Thoracic aorta (tissue), 2 donors: ENCODE measurements at regions not wholly inside any gene's neighbourhood (a gene's known extent, or its start where the extent isn't known, plus 50 kb on each side); places are given as distances from the start of the nearest gene placed in this dataset.

ENCODE experiments used
- ATAC-seq: fragments of 150-250 bp; one replicate; pipeline ENCODE4 v1.8.0; 2017; ENCODE audit warnings: low read depth; ENCODE audit not compliant: insufficient number of reproducible peaks, low FRiP score
- DNase-seq: peaks from one replicate; pipeline ENCODE4 v3.0.0-alpha.2; 2020; ENCODE audit warnings: low spot score
- H3K27ac ChIP-seq, 2 donors: fragments of 200-600 bp; sonication (generic); 1 replicate in 1 of 2; 2 replicates in 1 of 2; pipeline ENCODE4 v1.5.1; 2016; ENCODE audit warnings: mild to moderate bottlenecking in 2 of 2, moderate library complexity in 2 of 2
- H3K27me3 ChIP-seq: fragments of 200-600 bp; sonication (generic); replicated peaks from 2 replicates; pipeline ENCODE4 v1.6.0; 2016; ENCODE audit warnings: mild to moderate bottlenecking; ENCODE audit not compliant: insufficient read depth
- H3K36me3 ChIP-seq: fragments of 200-600 bp; sonication (generic); one replicate; pipeline ENCODE4 v1.5.1; 2016
- H3K4me1 ChIP-seq, 2 donors: fragments of 200-600 bp; sonication (generic); 1 replicate in 1 of 2; 2 replicates in 1 of 2; pipeline versions ENCODE4 v1.5.1 to v1.6.0; 2016; ENCODE audit warnings: low read depth in 2 of 2, mild to moderate bottlenecking in 1 of 2; ENCODE audit not compliant: control insufficient read depth in 1 of 2
- H3K4me3 ChIP-seq: fragments of 200-600 bp; sonication (generic); 2 replicates; pipeline ENCODE4 v1.5.1; 2016; ENCODE audit warnings: mild to moderate bottlenecking
- H3K9me3 ChIP-seq: fragments of 200-600 bp; sonication (generic); 2 replicates; pipeline ENCODE4 v1.5.1; 2016
- TF ChIP-seq, protein P1 (sequence below): fragments of 200-600 bp; sonication (generic); IDR thresholded peaks from one replicate; pipeline ENCODE4 v1.5.1; 2019; ENCODE audit warnings: antibody characterized with exemption

DNA sequence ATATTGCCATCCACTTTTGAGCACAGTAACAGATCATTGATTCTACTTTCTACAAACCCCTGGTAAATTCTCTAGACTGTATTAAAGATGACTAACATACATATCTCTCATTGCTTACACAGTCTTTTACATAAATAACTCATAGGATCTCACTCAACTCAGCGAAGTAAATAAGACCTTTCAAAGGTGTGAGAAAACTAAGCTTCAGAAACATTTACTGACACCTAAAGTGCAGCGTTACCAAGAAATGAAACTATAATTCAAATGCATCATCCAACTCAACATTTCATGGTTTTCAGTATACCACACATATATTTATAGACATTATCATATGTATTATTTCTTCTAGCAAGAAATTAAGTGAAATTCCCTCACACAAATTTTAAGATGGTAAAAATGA is 189.8 kb downstream of the METTL4 start:
- DNase-seq (no peak), ATAC-seq (no peak)
- TF ChIP-seq, protein P1, sequence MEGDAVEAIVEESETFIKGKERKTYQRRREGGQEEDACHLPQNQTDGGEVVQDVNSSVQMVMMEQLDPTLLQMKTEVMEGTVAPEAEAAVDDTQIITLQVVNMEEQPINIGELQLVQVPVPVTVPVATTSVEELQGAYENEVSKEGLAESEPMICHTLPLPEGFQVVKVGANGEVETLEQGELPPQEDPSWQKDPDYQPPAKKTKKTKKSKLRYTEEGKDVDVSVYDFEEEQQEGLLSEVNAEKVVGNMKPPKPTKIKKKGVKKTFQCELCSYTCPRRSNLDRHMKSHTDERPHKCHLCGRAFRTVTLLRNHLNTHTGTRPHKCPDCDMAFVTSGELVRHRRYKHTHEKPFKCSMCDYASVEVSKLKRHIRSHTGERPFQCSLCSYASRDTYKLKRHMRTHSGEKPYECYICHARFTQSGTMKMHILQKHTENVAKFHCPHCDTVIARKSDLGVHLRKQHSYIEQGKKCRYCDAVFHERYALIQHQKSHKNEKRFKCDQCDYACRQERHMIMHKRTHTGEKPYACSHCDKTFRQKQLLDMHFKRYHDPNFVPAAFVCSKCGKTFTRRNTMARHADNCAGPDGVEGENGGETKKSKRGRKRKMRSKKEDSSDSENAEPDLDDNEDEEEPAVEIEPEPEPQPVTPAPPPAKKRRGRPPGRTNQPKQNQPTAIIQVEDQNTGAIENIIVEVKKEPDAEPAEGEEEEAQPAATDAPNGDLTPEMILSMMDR = no peak
- H3K9me3 ChIP-seq = no peaks in the 10 kb centered on the region
- H3K36me3 ChIP-seq = no peaks in the 10 kb centered on the region
- H3K4me3 ChIP-seq = no peak overlapping the region
- no peaks in the 10 kb centered on the region for H3K27me3 ChIP-seq
- no peak overlapping the region for H3K27ac ChIP-seq
- no peaks in the 10 kb centered on the region for H3K4me1 ChIP-seq

DNA sequence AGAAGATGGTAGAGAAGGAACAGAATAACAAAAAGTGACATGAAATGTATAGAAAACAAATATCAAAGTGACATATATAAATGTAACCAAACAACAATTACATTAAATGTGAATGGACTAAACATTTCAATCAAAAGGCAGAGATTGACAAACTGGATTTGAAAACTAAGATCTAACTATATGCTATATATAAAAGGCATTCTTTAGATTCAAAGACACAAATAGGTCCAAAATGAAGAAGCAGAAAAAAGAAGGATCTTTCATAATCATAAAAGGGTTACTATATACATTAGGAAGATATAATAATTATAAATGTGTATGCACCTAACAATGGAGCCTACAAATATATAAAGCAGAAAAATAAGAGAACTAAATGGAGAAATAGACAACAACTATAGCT is 183.7 kb downstream of the METTL4 start:
- DNase-seq (no peak), ATAC-seq (no peak)
- Histone ChIP-seq H3K36me3 (no peaks in the 10 kb centered on the region), H3K4me3 (no peak overlapping the region), H3K27me3 (no peaks in the 10 kb centered on the region), H3K27ac (no peak overlapping the region), H3K9me3 (peaks cover 4% of the 10 kb centered on the region), H3K4me1 (no peaks in the 10 kb centered on the region)
- TF ChIP-seq, protein P1 = no peak

DNA sequence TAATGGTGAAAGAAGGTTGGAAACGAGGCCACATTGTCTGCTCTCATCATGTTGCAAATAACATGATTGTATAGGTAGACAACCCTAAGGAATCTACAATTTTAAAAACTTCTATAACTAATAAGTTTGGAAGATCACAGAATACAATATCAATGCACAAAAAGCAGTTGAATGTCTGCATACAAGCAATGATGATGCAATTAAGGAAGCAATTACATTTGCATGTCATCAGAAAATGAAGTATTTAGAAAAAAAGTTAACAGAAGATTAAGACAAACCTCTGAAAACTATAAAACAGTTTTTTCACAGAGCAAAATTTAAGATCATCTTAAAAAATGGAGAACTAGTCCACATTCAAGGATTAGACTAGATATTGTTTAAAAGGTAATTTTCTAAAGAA is 181.1 kb downstream of the METTL4 start:
- no peak overlapping the region for H3K27ac ChIP-seq
- no peaks in the 10 kb centered on the region for H3K4me1 ChIP-seq
- DNase-seq = no peak
- H3K36me3 ChIP-seq = no peaks in the 10 kb centered on the region
- TF ChIP-seq, protein P1 = no peak
- ATAC-seq = no peak
- H3K9me3 ChIP-seq = peaks cover 4% of the 10 kb centered on the region
- no peak overlapping the region for H3K4me3 ChIP-seq
- no peaks in the 10 kb centered on the region for H3K27me3 ChIP-seq

DNA sequence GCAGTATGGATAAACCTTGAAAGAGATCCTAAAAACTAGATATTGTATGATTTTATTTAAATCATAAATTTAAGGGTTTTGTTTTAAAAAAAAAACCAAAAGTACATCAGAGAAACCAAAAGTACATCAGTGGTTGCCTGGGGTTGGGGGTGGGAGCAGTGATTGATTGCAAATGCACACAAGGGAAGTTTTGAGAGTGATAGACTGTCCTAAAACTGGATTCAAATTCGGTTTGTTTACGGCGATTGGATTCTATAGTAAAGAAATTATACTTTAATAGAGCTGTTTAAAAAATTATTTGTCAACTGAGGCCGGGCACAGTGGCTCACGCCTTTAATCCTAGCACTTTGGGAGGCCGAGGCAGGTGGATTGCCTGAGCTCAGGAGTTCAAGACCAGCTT is 179.8 kb downstream of the METTL4 start:
- Histone ChIP-seq H3K36me3 (no peaks in the 10 kb centered on the region), H3K27me3 (no peaks in the 10 kb centered on the region), H3K27ac (no peak overlapping the region), H3K4me3 (no peak overlapping the region), H3K4me1 (no peaks in the 10 kb centered on the region), H3K9me3 (peaks cover 4% of the 10 kb centered on the region)
- DNase-seq (no peak), ATAC-seq (no peak)
- TF ChIP-seq, protein P1 = no peak

DNA sequence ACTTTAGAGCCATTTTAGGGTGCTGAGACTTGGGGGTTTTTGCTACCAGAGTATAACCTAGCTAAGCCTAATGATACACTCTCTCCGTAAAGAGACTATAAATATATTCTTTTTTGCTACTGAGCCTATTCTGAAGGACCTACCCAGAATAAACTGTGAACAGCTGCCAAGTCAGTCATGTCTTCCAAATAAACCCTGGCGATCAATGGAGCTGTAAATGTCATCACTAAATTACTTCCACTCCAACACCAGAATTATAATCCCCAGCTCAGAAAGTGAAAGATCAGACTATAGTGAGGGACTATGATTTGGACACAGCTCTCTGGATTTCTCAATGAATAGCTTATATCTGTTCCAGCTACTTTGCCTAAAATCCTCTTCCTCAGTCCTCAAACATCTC is 178.9 kb downstream of the METTL4 start:
- no peak for ATAC-seq

More for the DNA sequence above, 178.9 kb downstream of the METTL4 start:
- Histone ChIP-seq H3K36me3 (no peaks in the 10 kb centered on the region), H3K27ac (no peak overlapping the region), H3K4me1 (no peaks in the 10 kb centered on the region), H3K27me3 (no peaks in the 10 kb centered on the region), H3K4me3 (no peak overlapping the region), H3K9me3 (peaks cover 4% of the 10 kb centered on the region)
- TF ChIP-seq, protein P1 = no peak
- no peak for DNase-seq
